ENCODE measurements at regions not wholly inside any gene's neighbourhood (a gene's known extent, or its start where the extent isn't known, plus 50 kb on each side); places are given as distances from the start of the nearest gene placed in this dataset.
"Not testable (repeated sequence)": the region's sequence is repeated elsewhere in the genome, so short reads cannot be mapped to it uniquely, and the experiment has no call there.

DNA sequence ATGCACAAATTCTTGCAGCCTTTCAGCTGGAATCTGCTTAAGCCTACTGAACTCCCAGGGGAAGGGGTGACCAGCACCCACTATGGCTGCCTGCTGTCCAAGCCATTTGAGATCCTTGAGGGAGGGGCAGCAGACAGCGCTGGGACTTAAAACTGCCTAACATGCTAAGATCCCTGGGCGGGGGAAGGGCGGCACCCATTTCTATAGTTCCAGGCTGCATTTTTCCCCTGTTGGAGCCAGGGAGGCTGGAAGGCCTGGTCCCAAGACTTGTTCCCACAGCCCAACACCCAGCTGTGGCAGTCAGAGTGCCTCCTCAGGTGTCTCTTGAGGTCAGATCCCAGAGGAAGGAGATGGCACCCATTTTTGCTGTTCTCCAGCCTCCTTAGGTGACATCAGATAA, 1061.3 kb upstream of the COX7C start:
- no peak for DNase-seq

DNA sequence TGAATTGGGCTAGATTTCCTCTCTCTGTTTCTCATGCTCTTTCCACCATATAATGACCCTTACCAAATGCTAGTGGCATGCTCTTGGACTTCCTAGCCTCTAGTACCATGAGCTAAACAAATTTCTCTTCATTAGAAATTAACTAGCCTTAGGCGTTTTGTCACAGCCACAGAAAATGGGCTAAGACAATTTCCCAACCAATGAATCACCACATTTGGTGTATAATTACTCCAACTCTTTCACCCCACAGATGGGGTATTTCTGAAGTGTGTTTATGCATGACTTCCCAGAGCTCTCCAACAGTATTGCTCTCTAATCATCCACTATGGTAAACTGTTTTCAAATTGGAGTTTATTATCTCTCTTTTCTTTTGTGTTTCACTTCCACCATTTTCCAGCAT, 1041.1 kb upstream of the COX7C start:
- no peak for DNase-seq

DNA sequence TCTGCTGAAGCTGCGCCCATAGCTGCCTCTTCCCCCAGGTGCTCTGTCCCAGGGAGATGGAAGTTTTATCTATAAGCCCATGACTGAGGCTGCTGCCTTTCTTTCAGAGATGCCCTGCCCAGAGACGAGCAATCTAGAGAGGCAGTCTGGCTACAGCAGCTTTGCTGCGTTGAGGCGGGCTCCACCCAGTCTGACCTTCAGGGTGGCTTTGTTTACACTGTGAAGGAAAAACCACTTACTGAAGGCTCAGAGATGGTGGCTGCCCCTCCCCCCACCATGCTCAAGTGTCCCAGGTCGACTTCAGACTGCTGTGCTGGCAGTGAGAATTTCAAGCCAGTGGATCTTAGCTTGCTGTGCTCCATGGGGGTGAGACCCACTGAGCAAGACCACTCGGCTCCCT, 1029.9 kb upstream of the COX7C start:
- not testable (repeated sequence) for DNase-seq

- not testable (repeated sequence) for DNase-seq
Measured at GRCh38 chr5:85588268-85588667, 1029.5 kb upstream of the COX7C start.

- no peak for DNase-seq
Measured at GRCh38 chr5:85590764-85591163, 1027.0 kb upstream of the COX7C start.

- no peak for DNase-seq
Measured at GRCh38 chr5:85591311-85591710, 1026.4 kb upstream of the COX7C start.

GRCh38 chr5:85602843-85603242, 1014.9 kb upstream of the COX7C start:
- DNase-seq: no peak

- DNase-seq: no peak
Measured at GRCh38 chr5:85604378-85604777, 1013.4 kb upstream of the COX7C start.

DNA sequence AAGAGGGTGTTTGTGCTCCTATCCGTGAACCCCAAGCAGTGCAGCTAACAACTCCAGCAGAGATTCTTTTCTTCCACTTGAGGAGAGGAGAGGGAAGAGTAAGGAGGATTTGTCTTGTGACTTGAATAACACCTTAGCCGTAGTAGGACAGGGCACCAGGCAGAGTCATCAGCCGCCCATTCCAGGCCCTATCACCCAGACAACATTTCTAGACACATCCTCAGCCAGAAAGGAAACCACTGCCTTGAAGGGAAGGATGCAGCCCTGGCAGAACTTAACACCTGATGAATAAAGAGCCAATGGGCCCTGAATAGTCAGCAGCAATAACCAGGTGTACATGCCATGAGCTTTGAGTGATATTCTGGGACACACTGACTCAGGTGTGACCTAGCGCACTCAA, 1013.0 kb upstream of the COX7C start:
- no peak for DNase-seq

DNA sequence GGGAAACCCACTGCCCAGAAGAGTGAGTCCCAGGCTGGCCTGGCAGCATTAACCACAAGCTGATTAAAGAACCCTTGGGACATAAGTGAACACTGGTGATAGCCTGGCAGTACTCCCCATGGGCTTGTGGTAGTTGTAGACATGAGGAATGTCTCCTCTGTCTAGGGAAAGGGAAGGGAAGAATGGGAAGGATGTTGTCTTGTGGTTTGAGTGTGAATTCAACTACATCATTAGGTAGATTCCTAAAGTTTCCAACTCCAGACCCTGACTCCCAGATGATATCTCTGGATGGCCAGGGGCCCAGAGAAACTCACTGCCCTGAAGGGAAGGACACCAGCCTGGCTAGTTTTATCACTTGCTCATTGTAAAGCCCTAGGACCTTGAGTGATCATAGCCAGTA, 1012.4 kb upstream of the COX7C start:
- DNase-seq: no peak

- no peak for DNase-seq
Measured at GRCh38 chr5:85614489-85614888, 1003.3 kb upstream of the COX7C start.

GRCh38 chr5:85621668-85622067, 996.1 kb upstream of the COX7C start:
- DNase-seq: no peak

DNA sequence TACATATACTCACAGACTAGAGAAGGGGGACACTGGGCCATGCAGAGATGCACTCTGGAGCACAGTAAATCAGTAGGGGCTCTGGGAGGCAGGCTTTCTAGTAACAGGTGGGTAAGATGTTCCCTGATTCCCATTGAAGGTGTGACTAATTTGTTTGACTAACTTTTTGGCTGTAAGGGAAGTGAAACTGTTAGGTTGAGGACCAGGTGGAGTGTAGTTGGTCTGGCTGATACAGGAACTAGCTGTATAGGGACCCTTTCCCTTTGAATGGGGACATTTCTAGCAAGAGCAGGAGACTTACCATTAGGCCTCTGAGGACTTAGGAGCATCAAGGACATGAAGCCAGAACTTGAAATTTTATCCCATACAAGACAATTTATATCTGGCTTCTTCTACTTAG, 989.6 kb upstream of the COX7C start:
- DNase-seq: no peak

GRCh38 chr5:85638495-85639125, 979.1 kb upstream of the COX7C start:
- not testable (repeated sequence) for DNase-seq

GRCh38 chr5:85646036-85646435, 971.7 kb upstream of the COX7C start:
- DNase-seq: no peak

GRCh38 chr5:85646641-85647040, 971.1 kb upstream of the COX7C start:
- no peak for DNase-seq

- DNase-seq: no peak
Measured at GRCh38 chr5:85647349-85648127, 970.2 kb upstream of the COX7C start.

- DNase-seq: no peak
Measured at GRCh38 chr5:85648495-85648894, 969.2 kb upstream of the COX7C start.

- no peak for DNase-seq
Measured at GRCh38 chr5:85651731-85652130, 966.0 kb upstream of the COX7C start.

- DNase-seq: not testable (repeated sequence)
Measured at GRCh38 chr5:85654144-85654543, 963.6 kb upstream of the COX7C start.

GRCh38 chr5:85656050-85656449, 961.7 kb upstream of the COX7C start:
- DNase-seq: no peak

DNA sequence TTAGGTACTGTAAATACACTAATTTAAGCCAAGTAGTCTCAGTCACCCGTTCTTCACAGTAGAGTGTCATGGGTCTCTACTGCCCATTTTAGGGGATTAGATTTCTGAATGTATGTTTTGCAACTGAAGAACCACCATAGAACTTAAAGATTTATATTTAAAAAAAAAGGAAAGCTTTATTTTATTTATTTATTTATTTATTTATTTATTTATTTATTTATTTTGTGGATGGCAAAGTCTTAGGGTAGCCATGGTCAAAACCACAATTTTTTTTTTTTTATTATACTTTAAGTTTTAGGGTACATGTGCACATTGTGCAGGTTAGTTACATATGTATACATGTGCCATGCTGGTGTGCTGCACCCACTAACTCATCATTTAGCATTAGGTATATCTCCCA, 960.4 kb upstream of the COX7C start:
- not testable (repeated sequence) for DNase-seq

DNA sequence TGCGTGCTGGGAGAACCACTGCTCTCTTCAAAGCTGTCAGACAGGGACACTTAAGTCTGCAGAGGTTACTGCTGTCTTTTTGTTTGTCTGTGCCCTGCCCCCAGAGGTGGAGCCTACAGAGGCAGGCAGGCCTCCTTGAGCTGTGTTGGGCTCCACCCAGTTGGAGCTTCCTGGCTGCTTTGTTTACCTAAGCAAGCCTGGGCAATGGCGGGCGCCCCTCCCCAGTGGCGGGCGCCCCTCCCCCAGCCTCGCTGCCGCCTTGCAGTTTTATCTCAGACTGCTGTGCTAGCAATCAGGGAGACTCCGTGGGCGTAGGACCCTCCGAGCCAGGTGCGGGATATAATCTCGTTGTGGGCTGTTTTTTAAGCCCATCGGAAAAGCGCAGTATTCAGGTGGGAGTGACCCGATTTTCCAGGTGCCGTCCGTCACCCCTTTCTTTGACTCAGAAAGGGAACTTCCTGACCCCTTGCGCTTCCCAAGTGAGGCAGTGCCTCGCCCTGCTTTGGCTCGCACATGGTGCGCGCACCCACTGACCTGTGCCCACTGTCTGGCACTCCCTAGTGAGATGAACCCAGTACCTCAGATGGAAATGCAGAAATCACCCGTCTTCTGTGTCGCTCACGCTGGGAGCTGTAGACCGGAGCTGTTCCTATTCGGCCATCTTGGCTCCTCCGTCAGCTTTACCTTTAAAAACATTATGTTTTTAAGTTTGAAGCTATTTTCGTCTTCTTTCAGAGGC, 954.6 kb upstream of the COX7C start:
- not testable (repeated sequence) for DNase-seq

DNA sequence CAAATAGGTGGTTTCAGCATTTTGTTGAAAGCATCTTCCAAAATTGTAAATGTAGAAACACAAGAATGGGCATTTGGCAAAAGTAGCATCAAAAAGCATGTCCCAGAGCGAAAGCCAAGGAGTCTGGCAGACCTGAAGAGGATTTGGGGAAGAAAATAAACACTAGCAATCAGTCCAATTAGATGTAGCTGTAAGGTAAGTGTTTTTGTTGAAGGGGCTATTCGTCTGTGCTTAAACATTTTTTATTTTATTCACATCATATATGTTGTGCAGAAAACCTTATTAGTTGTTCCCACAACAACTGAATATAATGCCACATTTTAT, 954.1 kb upstream of the COX7C start:
- no peak for DNase-seq

Data from inflammatory macrophage treated with lipopolysaccharide for 1 hour (primary cell).